Endodermal cell (in vitro differentiated cells): ENCODE measurements at regions not wholly inside any gene's neighbourhood (a gene's known extent, or its start where the extent isn't known, plus 50 kb on each side); places are given as distances from the start of the nearest gene placed in this dataset.

ENCODE experiments used
- DNase-seq: peaks from one replicate; pipeline ENCODE4 v3.0.0-alpha.2; 2017
- H3K27ac ChIP-seq: 2 replicates; pipeline ENCODE4 v1.5.1; 2013; ENCODE audit warnings: mild to moderate bottlenecking, low read depth, low read length, moderate library complexity
- H3K27me3 ChIP-seq: 2 replicates; pipeline ENCODE4 v1.6.1; 2013; ENCODE audit warnings: mild to moderate bottlenecking, low read length, moderate library complexity; ENCODE audit not compliant: insufficient read depth, control insufficient read depth, poor library complexity, severe bottlenecking
- H3K36me3 ChIP-seq: 2 replicates; pipeline ENCODE4 v1.7.0; 2013; ENCODE audit warnings: mild to moderate bottlenecking, low read length, moderate library complexity; ENCODE audit not compliant: control insufficient read depth, insufficient read depth
- H3K4me1 ChIP-seq: one replicate; pipeline ENCODE4 v1.7.0; 2013; ENCODE audit warnings: low read length; ENCODE audit not compliant: control insufficient read depth, insufficient read depth
- H3K4me3 ChIP-seq: 2 replicates; pipeline ENCODE4 v1.5.1; 2013; ENCODE audit warnings: mild to moderate bottlenecking, low read length, moderate library complexity
- H3K9ac ChIP-seq: 2 replicates; pipeline ENCODE4 v1.6.1; 2013; ENCODE audit warnings: mild to moderate bottlenecking, low read length, moderate library complexity; ENCODE audit not compliant: poor library complexity, severe bottlenecking; ENCODE audit errors: extremely low read depth
- H3K9me3 ChIP-seq: 2 replicates; pipeline ENCODE4 v1.6.1; 2013; ENCODE audit warnings: mild to moderate bottlenecking, low read length, moderate library complexity; ENCODE audit not compliant: control insufficient read depth
- H3K27ac Mint-ChIP-seq: 2 replicates; pipeline ENCODE4 v1.8.0; 2020; ENCODE audit warnings: mixed read lengths
- H3K27me3 Mint-ChIP-seq: 2 replicates; pipeline ENCODE4 v1.8.0; 2021; ENCODE audit warnings: mild to moderate bottlenecking, mixed read lengths; ENCODE audit not compliant: insufficient read depth
- H3K36me3 Mint-ChIP-seq: 2 replicates; pipeline ENCODE4 v1.8.0; 2020; ENCODE audit warnings: low read depth, mixed read lengths
- H3K4me1 Mint-ChIP-seq: 2 replicates; pipeline ENCODE4 v1.8.0; 2020; ENCODE audit warnings: mixed read lengths
- H3K4me3 Mint-ChIP-seq: 2 replicates; pipeline ENCODE4 v1.8.0; 2020; ENCODE audit warnings: mild to moderate bottlenecking, moderate library complexity, mixed read lengths
- H3K9me3 Mint-ChIP-seq: 2 replicates; pipeline ENCODE4 v1.8.0; 2020; ENCODE audit warnings: mild to moderate bottlenecking, mixed read lengths
- CTCF ChIP-seq: fragments of 200-600 bp; sonication (generic); conservative IDR thresholded peaks from 2 replicates; pipeline ENCODE4 v1.5.0; 2021; ENCODE audit warnings: antibody characterized with exemption, mild to moderate bottlenecking
- WGBS, 2 experiments: methylation state at CpG; one replicate each; pipeline versions ENCODE4 v1.1.5 to v1.1.7; 2013; ENCODE audit warnings: missing lambda C conversion rate in 2 of 2, mixed read lengths in 1 of 2; ENCODE audit not compliant: insufficient coverage in 1 of 2, insufficient read length in 1 of 2; 5-methylcytosine and 5-hydroxymethylcytosine counted together

DNA sequence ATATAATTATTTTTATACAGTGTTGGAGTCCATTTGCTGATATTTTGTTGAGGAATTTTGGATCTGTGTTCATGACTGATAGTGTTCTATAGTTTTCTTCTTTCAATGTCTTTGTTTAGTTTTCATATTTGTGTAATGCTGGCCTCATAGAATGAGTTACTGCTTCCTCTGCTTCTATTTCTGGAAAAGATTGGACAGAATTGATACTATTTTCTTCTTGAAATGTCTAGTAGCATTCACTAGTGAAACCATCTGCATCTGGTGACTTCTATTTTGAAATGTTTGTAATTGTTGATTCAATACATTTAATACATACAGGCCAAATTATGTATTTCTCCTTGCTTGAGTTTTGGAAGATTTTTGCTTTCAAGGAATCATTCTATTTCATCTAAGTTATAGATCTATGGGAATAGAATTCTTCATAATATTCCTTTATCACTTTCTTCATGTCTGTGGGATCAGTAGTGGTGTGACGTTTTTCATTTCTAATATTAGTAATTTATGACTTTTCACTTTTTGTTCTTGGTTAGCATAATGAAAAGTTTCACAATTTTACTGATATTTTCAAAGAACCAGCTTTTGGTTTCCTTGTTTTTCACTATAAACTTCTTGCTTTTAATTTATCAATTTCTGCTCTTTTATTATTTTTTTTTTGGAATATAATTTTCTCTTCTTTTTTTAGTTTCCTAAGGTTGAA is 509.9 kb upstream of the VRK2 start:
- Histone ChIP-seq H3K36me3 (no peaks in the 10 kb centered on the region), H3K9ac (no peak overlapping the region), H3K27me3 (no peaks in the 10 kb centered on the region), H3K4me1 (no peaks in the 10 kb centered on the region), H3K4me3 (no peak overlapping the region), H3K27ac (no peak overlapping the region), H3K9me3 (no peaks in the 10 kb centered on the region)
- WGBS, 2 experiments = no CpG with 5 or more reads among the region's 1 CpG
- no peaks in the 10 kb centered on the region for H3K4me1 Mint-ChIP-seq
- H3K27ac Mint-ChIP-seq = no peak overlapping the region
- no peaks in the 10 kb centered on the region for H3K27me3 Mint-ChIP-seq
- no peak overlapping the region for H3K4me3 Mint-ChIP-seq
- no peak for DNase-seq
- no peak for TF ChIP-seq CTCF
- H3K36me3 Mint-ChIP-seq = no peaks in the 10 kb centered on the region
- H3K9me3 Mint-ChIP-seq = no peaks in the 10 kb centered on the region

DNA sequence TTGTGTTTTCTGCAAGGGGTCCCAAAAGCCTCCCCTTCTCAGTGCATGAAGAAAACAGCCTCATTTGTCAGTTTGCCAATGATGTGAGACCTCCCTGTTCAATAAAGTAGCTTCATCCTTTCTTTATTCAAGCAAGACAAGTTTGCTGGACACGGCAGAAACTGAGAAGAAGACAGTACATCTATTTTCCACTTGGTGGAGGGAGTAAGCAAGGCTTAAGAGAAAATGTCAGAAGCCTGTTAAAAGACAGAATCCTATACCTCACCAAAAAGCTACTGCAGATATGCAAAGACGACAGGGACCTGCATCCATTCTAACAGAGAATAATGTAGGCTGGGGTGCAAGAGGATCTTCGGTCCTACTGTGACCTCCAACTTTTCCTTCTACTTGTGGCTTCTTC is 506.8 kb upstream of the VRK2 start:
- DNase-seq = no peak
- Mint-ChIP-seq H3K4me3 (no peak overlapping the region), H3K9me3 (no peaks in the 10 kb centered on the region), H3K27me3 (no peaks in the 10 kb centered on the region), H3K36me3 (no peaks in the 10 kb centered on the region), H3K4me1 (no peaks in the 10 kb centered on the region), H3K27ac (no peak overlapping the region)
- TF ChIP-seq CTCF = no peak
- no peaks in the 10 kb centered on the region for H3K27me3 ChIP-seq
- H3K36me3 ChIP-seq = no peaks in the 10 kb centered on the region
- no peak overlapping the region for H3K27ac ChIP-seq
- no peaks in the 10 kb centered on the region for H3K9me3 ChIP-seq
- H3K4me1 ChIP-seq = no peaks in the 10 kb centered on the region
- WGBS, 2 experiments = 73 to 85% methylated on average over 3 of the region's 3 CpGs
- H3K4me3 ChIP-seq = no peak overlapping the region
- H3K9ac ChIP-seq = no peak overlapping the region

- Histone ChIP-seq H3K4me1 (no peaks in the 10 kb centered on the region), H3K4me3 (no peak overlapping the region), H3K36me3 (no peaks in the 10 kb centered on the region), H3K27ac (no peak overlapping the region), H3K9me3 (no peaks in the 10 kb centered on the region), H3K27me3 (no peaks in the 10 kb centered on the region), H3K9ac (no peak overlapping the region)
- Mint-ChIP-seq H3K27me3 (no peaks in the 10 kb centered on the region), H3K36me3 (no peaks in the 10 kb centered on the region), H3K27ac (no peak overlapping the region), H3K4me1 (peaks cover under 1% of the 10 kb centered on the region), H3K9me3 (no peaks in the 10 kb centered on the region), H3K4me3 (no peak overlapping the region)
- DNase-seq = no peak
- 87% methylated on average over 2 of the region's 2 CpGs; no CpG with 5 or more reads in 1 of the 2 experiments for WGBS, 2 experiments
- TF ChIP-seq CTCF = no peak
These were observed 504.5 kb upstream of the VRK2 start for GRCh38 chr2:57542081-57542480.
